GM18867 (cell line): ENCODE measurements at regions not wholly inside any gene's neighbourhood (a gene's known extent, or its start where the extent isn't known, plus 50 kb on each side); places are given as distances from the start of the nearest gene placed in this dataset.

Experiments
- ATAC-seq: cut with Tn5 transposase; IDR thresholded peaks from one replicate; pipeline ENCODE4 v1.9.1; 2021; ENCODE audit warnings: mild to moderate bottlenecking, moderate library complexity; ENCODE audit not compliant: unreplicated experiment

DNA sequence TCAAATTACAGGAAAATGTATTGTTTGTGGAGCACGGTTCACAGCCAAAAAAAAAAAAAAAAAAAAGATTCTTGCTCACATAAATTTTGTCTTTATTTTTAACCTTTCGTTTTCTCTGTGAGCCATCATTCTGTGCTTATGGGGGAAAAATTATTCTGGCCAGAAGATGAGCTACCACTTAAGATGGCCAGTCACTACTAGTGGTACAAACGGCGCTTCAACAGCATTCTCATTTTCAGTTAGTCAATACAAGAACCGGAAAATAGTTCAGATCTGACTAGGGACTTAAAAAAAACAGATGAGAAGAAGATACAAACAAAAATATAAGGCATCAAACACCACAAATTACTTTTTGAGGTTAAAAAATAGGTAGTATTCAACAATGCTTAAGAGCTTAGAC, 158.6 kb upstream of the CNTN5 start:
- no peak for ATAC-seq

DNA sequence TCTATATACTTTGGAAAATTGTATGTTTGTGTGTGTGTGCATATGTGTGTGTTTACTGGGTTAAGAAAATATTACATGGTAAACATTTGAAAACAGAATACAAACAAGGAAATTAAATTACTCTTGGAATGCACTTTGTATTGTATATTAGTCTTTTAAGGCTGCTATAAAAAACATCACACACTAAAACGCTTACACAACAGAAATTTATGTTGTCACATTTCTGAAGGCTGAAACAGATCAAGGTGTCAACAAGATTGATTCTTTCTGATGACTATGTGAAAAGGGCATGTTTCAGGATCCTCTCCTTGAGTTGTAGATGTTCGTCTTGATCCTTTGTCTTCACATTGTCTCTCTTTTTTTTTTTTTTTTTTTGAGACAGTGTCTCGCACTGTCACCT, 149.1 kb upstream of the CNTN5 start:
- ATAC-seq, result no peak

DNA sequence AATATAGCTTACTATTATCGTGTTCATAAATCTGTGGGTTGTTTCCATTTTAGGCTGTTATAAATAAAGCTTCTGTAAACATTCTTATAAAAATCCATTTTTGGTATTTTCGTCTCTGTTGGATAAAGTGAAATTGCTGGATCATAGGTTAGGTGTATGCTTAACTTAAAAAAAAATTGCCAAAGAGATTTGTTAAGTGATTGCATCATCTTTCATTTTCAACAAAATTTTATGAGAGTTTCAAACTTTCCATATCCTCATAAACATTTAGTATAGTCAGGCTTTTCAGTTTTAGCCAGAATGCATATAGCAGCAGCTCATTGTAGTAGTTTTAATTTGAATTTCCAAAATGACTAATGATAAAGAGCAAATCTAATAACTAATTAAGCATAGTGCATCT, 146.7 kb upstream of the CNTN5 start:
- no peak for ATAC-seq

DNA sequence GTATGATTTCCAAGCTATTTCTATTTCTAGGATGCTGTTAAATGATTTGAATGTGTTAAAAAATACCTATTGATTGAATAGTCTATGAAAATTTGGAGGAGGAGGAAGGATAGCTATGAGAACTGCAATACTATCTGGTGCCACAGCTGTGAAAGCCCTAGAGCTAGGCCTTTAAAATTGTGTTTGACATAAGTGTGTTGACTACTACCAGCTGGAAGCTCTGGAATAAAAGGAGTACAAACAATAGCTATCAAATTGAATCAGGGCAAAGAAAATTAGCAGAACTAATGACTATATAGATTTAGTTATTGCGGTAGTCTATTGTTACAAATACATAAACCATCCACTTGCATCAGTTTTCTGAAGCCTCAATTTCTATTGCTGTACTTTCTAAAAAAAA, 124.8 kb upstream of the CNTN5 start:
- ATAC-seq, result no peak

DNA sequence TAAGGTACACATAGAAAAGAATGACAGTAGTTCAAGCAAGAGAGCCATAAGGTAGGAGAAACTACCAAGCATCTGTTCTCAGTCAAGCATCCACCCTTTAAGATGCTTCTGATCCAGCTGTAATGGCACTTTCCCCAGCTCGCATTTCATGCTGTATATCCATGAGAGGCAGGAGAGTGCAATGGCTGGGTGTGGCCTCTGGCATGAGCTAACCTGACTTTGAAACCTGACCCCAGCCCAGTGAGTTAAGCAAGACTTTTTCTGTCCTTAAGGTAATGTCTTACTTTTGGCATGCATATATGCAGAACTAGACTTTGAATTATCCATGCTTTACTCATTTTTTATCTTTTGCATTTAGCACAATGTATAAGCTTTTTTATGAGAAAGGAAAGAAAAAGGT, 79.8 kb upstream of the CNTN5 start:
- no peak for ATAC-seq

DNA sequence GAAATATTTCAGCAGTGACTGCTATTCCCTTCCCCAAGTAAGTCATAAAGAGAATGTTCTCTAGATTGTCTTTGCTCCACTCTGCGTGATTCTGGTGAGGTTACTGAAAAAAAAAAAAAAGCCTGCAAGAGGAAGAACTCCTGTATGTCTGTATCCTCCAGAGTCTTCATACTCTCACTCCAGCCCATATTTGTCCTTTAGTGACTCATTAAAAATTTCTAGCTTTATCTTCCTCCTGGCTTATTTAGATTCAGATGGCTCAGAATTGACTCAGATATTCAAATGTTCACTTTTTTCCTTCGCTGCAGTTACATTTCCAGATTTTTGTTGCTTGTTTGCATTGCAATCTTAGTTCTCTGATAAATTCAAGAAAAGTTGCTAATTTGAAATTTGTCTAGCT, 76.3 kb upstream of the CNTN5 start:
- no peak for ATAC-seq

DNA sequence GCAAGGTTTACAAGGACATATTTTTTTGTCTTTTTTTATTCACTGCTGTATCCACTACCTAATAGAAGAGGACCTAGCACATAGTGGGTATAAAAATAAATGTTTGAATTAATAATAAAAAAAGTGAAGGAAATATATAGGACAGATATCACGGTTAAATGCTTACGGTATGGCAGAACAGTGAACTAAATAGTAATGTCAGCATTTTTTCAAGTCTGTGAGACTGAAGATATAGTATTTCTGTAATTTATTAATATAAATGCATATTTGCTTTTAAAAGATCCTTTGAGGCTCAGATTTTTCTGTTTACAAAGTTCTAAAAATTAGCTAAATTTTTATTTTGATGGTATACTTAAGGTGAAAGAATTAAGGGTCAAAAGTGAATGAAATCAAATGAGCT, 68.6 kb upstream of the CNTN5 start:
- ATAC-seq, result no peak

DNA sequence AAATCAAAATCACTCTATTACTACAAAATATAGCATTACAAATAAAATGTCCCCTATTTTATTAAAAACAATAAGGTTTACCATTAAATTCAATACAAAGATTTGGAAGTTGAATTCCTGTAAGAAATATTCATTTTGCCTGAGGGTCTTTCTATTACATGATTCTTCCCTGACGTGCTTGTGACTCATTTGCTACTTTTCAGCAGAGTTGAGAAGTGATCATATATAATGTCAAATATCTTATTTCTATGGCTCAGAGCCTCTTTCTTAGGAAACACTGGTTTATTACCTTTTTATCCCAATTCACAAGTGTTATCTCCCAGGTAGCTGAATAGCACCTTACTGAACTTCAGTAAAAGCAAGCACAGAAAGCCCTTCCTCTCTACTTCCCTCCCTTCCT, 65.2 kb upstream of the CNTN5 start:
- no peak for ATAC-seq

DNA sequence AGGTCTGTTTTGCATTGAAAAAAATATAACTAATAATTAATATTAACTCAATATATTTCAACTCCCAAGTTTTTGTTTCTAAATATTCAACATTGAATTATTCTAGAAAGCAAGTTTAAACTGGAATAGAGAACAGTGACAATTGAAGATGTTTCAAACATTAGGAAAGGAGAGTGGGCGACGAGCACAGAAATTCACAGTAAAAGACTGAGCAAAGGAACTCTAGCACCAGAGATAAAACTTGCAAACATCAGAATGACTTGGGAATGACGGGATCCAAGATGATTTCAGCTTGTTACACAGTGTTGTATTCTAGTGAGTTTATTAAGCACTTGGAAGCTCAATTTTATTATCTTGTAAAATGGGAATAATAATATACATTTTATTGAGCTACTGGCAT, 56.6 kb upstream of the CNTN5 start:
- no peak for ATAC-seq

DNA sequence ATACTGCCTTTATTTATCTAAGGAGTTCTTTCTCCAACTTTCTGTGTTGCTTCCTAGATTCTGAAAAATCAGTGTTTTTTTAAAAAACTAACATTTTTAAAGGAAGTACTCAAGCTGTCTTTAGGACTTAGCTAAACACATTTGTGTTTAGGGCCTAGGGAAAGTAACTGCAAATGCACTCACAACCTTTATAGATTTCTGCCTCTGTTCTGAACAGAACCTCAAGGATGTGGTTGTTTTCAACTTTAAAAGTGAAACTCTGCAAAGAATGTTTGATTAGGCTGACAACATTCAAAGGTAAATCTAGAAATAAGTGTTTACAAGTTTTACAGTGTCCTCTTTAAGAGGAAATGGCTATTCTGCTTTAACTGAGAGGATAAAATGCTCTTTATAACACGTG, 55.4 kb upstream of the CNTN5 start:
- no peak for ATAC-seq

DNA sequence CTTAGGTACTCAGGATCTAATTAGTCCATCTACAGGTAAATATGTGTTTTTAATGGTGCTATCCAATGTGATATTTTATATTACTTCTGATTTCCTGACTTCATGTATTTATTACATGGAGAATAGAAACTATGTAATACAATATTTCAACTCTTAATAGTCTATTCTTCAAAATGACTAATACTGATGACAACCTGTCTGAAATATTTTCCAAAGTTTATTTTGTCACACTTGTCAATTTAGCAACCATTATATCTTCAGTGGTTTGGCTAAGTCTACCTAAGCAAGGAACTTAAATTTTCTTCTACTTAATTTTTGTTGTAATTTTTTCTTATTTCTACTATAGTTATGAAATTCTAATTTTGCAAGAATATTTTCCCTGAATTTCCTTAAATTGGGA, 55.0 kb upstream of the CNTN5 start:
- no peak for ATAC-seq

DNA sequence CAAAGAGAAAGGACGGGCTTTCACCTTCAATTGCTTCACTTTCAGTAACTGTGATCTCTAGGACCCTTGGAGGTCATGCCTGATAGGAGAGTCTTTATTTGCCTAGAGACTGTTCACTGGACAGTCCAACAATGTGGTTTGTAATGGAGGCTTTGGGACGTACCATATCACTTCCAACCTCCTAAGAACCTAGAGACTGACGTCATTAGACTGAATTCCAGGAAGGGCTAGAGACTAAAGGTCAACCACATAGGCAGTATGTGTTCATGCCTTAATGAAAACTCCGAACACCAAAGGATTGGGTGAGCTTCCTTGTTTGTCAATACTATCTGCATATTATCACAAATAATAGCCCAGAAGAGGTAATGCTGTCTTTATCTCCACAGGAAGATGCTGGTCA, 53.7 kb upstream of the CNTN5 start:
- ATAC-seq, result no peak
